ENCODE measurements at regions not wholly inside any gene's neighbourhood (a gene's known extent, or its start where the extent isn't known, plus 50 kb on each side); places are given as distances from the start of the nearest gene placed in this dataset.
"Not testable (repeated sequence)": the region's sequence is repeated elsewhere in the genome, so short reads cannot be mapped to it uniquely, and the experiment has no call there.

- peaks cover 3% of the 10 kb centered on the region for H3K4me1 Mint-ChIP-seq (ENCODE audit: low read depth)
- no peaks in the 10 kb centered on the region for H3K36me3 Mint-ChIP-seq (ENCODE audit: insufficient read depth)
- peaks cover 13% of the 10 kb centered on the region for H3K27me3 Mint-ChIP-seq (ENCODE audit: low read depth)
- H3K9me3 Mint-ChIP-seq: no peaks in the 10 kb centered on the region
- DNase-seq (no peak), ATAC-seq (no peak)
- H3K4me3 Mint-ChIP-seq: no peak overlapping the region
These were observed 318.8 kb downstream of the PTPRU start for GRCh38 chr1:29555043-29555620.

DNA sequence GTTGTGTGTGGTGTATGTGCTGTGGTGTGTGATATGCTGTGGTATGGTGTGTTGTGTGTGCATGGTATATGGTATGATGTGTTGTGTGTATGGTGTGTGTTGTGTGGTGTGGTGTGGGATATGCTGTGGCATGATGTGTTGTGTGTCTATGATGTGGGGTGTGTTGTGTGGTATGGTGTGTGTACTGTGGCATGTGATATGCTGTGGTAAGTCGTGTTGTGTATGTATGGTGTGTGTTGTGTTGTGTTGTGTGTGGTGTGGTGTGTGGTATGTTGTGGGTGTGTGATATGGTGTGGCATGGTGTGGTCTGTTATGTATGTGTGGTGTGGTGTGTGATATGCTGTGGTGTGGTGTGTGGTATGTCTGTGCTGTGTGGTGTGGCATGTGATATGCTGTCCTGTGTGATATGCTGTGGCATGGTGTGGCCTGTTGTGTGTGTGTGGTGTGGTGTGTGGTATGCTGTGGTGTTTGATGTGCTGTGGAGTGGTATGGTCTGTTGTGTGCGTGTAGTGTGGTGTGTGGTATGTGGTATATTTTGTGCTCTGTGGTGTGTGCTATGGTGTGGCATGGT, 318.0 kb downstream of the PTPRU start:
- no peaks in the 10 kb centered on the region for H3K9me3 Mint-ChIP-seq
- DNase-seq (no peak), ATAC-seq (no peak)
- no peaks in the 10 kb centered on the region for H3K36me3 Mint-ChIP-seq (ENCODE audit: insufficient read depth)
- peaks cover 10% of the 10 kb centered on the region for H3K27me3 Mint-ChIP-seq (ENCODE audit: low read depth)
- H3K4me3 Mint-ChIP-seq: no peak overlapping the region
- H3K4me1 Mint-ChIP-seq (ENCODE audit: low read depth): peaks cover 3% of the 10 kb centered on the region

GRCh38 chr1:29551123-29551936, 315.0 kb downstream of the PTPRU start:
- H3K4me3 Mint-ChIP-seq: no peak overlapping the region
- no peaks in the 10 kb centered on the region for H3K36me3 Mint-ChIP-seq (ENCODE audit: insufficient read depth)
- ATAC-seq (no peak), DNase-seq (no peak)
- H3K27me3 Mint-ChIP-seq (ENCODE audit: low read depth): no peaks in the 10 kb centered on the region
- H3K9me3 Mint-ChIP-seq: no peaks in the 10 kb centered on the region
- peaks cover 3% of the 10 kb centered on the region for H3K4me1 Mint-ChIP-seq (ENCODE audit: low read depth)

GRCh38 chr1:29550119-29550841, 314.0 kb downstream of the PTPRU start:
- DNase-seq (no peak), ATAC-seq (no peak)
- Mint-ChIP-seq H3K36me3 (ENCODE audit: insufficient read depth) (no peaks in the 10 kb centered on the region), H3K4me1 (ENCODE audit: low read depth) (no peaks in the 10 kb centered on the region), H3K4me3 (no peak overlapping the region), H3K9me3 (no peaks in the 10 kb centered on the region), H3K27me3 (ENCODE audit: low read depth) (no peaks in the 10 kb centered on the region)

- not testable (repeated sequence) for ATAC-seq; H3K36me3 Mint-ChIP-seq (ENCODE audit: insufficient read depth); H3K4me1 Mint-ChIP-seq (ENCODE audit: low read depth); H3K9me3 Mint-ChIP-seq; H3K27me3 Mint-ChIP-seq (ENCODE audit: low read depth); DNase-seq; H3K4me3 Mint-ChIP-seq
These were observed 313.4 kb downstream of the PTPRU start for GRCh38 chr1:29549728-29550118.

- H3K36me3 Mint-ChIP-seq (ENCODE audit: insufficient read depth): no peaks in the 10 kb centered on the region
- H3K9me3 Mint-ChIP-seq: no peaks in the 10 kb centered on the region
- DNase-seq: no peak
- no peaks in the 10 kb centered on the region for H3K4me1 Mint-ChIP-seq (ENCODE audit: low read depth)
- no peaks in the 10 kb centered on the region for H3K27me3 Mint-ChIP-seq (ENCODE audit: low read depth)
- no peak for ATAC-seq
- H3K4me3 Mint-ChIP-seq: no peak overlapping the region
These were observed 312.7 kb downstream of the PTPRU start for GRCh38 chr1:29549001-29549400.

DNA sequence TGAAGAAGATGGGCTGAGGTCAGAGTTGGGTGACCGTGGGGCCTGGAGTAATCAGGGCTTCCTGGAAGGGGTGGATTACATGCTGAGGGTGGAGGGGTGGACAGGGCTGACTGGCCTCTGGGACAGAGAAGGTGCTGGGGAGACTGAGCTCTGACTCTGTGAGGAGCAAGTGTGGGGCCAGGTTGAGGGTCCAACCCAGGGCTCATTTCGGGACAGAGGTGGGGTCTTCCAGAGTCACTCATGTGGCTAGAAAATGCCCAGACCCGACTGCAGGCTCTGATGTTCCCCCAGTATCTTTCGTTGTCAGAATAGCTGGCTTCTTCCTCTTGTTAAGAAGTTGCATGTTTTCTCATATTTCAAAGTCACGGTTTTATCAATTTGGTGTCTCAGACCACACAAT, 311.8 kb downstream of the PTPRU start:
- Mint-ChIP-seq H3K27me3 (ENCODE audit: low read depth) (no peaks in the 10 kb centered on the region), H3K4me1 (ENCODE audit: low read depth) (no peaks in the 10 kb centered on the region), H3K9me3 (no peaks in the 10 kb centered on the region), H3K4me3 (no peak overlapping the region), H3K36me3 (ENCODE audit: insufficient read depth) (no peaks in the 10 kb centered on the region)
- ATAC-seq: no peak
- DNase-seq: no peak

DNA sequence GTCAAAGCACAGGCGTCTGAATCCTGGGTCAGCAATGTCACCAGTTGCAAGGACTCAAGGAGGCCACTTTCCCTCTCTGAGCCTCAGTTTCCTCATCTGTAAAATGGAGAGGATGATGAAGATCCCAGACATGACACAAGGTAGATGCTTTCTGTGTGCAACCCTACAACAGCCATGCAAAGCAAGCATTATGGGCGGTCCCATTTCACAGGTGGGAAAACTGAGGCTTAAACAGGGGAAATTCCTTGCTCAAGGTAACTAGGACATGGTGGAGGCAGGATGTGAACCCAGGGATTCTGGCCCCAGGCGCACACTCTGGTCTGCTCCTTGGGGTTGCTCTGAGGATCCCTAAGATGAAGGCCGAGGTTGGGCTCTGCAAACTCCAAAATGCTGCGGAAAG, 311.0 kb downstream of the PTPRU start:
- H3K27me3 Mint-ChIP-seq (ENCODE audit: low read depth): no peaks in the 10 kb centered on the region
- no peaks in the 10 kb centered on the region for H3K9me3 Mint-ChIP-seq
- ATAC-seq (no peak), DNase-seq (no peak)
- no peaks in the 10 kb centered on the region for H3K4me1 Mint-ChIP-seq (ENCODE audit: low read depth)
- no peaks in the 10 kb centered on the region for H3K36me3 Mint-ChIP-seq (ENCODE audit: insufficient read depth)
- H3K4me3 Mint-ChIP-seq: no peak overlapping the region

DNA sequence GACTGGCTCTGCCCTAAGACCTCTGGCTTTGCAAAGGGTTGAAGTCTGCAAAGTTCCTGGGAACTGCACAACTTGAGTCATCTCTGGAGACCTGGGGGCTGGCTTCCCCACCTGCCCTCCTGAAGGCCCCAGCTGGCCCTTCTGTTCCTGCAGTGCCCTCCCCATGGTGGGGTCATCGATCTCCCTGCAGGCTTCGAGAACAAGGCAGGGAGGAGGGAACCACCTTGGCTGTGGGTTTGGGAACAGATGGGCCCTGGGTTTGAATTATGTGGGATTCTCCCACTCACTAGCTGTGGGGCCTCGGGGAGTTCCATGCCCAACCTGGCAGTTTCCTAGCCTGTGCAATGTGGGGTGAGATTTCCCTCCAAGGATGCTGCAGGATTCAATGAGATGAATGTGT, 310.2 kb downstream of the PTPRU start:
- Mint-ChIP-seq H3K36me3 (ENCODE audit: insufficient read depth) (no peaks in the 10 kb centered on the region), H3K9me3 (no peaks in the 10 kb centered on the region), H3K27me3 (ENCODE audit: low read depth) (no peaks in the 10 kb centered on the region), H3K4me1 (ENCODE audit: low read depth) (no peaks in the 10 kb centered on the region), H3K4me3 (no peak overlapping the region)
- ATAC-seq (no peak), DNase-seq (no peak)

DNA sequence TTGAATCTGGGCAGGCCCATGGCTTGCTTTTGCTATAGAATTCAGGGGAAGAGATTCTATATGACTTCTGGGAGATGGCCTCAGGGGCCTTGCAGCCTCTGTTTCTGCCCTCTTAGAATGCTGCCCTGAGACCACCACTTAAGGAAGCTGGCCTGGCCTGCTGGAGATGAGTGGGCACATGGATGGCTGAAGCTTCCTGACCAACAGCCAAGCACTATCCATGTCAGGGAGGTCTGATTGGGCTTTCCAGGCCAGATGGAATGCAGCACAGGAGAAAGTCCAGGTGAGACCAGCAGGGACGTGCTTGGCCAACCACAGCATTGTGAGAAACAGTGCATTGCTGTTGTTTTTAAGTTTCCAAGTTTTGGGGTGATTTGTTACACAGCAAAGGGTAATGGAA, 308.1 kb downstream of the PTPRU start:
- Mint-ChIP-seq H3K27me3 (ENCODE audit: low read depth) (no peaks in the 10 kb centered on the region), H3K4me1 (ENCODE audit: low read depth) (no peaks in the 10 kb centered on the region), H3K4me3 (no peak overlapping the region), H3K9me3 (no peaks in the 10 kb centered on the region), H3K36me3 (ENCODE audit: insufficient read depth) (no peaks in the 10 kb centered on the region)
- ATAC-seq (no peak), DNase-seq (no peak)

- no peaks in the 10 kb centered on the region for H3K36me3 Mint-ChIP-seq (ENCODE audit: insufficient read depth)
- H3K4me3 Mint-ChIP-seq: no peak overlapping the region
- H3K9me3 Mint-ChIP-seq: no peaks in the 10 kb centered on the region
- DNase-seq (no peak), ATAC-seq (no peak)
- H3K27me3 Mint-ChIP-seq (ENCODE audit: low read depth): peaks cover 2% of the 10 kb centered on the region
- no peaks in the 10 kb centered on the region for H3K4me1 Mint-ChIP-seq (ENCODE audit: low read depth)
These were observed 307.3 kb downstream of the PTPRU start for GRCh38 chr1:29543586-29543985.

GRCh38 chr1:29542548-29542947, 306.2 kb downstream of the PTPRU start:
- DNase-seq: no peak
- Mint-ChIP-seq H3K27me3 (ENCODE audit: low read depth) (peaks cover 2% of the 10 kb centered on the region), H3K4me1 (ENCODE audit: low read depth) (no peaks in the 10 kb centered on the region)

DNA sequence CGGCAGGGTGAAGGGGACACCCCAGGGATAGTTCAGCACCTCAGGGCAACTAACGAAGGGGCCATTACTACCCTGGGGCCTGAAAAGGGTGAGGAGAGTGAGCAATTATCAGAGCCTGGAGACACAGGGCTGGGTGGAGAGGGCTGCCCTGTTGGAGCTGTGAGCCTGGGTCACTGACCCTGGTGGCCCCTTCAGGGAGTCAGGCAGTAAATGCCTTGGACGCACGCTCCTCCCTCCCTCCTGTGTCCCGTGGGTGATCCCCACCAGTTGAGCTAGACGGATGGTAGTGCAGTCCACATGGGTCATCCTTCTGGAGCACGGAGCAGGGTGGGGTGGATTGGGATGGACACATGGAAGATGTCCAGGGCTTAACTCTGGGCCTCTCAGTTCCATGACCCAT, 305.3 kb downstream of the PTPRU start:
- peaks cover 2% of the 10 kb centered on the region for H3K27me3 Mint-ChIP-seq (ENCODE audit: low read depth)
- ATAC-seq (no peak), DNase-seq (no peak)
- H3K4me1 Mint-ChIP-seq (ENCODE audit: low read depth): no peaks in the 10 kb centered on the region
- no peaks in the 10 kb centered on the region for H3K9me3 Mint-ChIP-seq
- H3K36me3 Mint-ChIP-seq (ENCODE audit: insufficient read depth): no peaks in the 10 kb centered on the region
- no peak overlapping the region for H3K4me3 Mint-ChIP-seq

More at GRCh38 chr1:29542548-29542947, 306.2 kb downstream of the PTPRU start:
- Mint-ChIP-seq H3K4me3 (no peak overlapping the region), H3K9me3 (no peaks in the 10 kb centered on the region), H3K36me3 (ENCODE audit: insufficient read depth) (no peaks in the 10 kb centered on the region)
- ATAC-seq: no peak

DNA sequence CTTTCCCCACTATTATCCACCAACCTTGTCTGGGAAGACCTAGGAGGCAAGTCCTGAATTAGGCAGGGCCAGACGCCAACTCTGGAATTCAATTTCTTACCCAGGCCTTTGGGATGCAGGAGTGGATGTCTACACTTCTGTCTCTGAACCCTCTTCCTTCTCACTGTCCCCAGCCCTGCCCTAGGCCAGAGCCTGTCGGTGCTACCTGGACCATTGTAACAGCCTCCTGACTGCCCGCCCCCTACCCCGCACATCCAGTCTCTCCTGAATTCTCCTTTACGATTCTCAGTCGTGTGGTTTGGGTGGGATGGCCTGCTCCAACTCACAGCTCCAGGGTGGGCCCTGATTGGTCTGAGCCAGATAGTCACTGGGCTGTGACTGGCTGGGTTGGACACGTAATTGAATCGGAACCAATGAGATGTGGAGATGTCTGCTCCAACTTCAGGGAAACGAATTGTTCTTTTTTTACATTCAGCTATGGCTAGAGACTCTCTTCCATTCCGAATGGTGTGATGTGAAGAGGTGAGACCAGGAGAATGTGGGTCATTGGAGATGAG, 304.6 kb downstream of the PTPRU start:
- no peak overlapping the region for H3K4me3 Mint-ChIP-seq
- DNase-seq: no peak
- H3K27me3 Mint-ChIP-seq (ENCODE audit: low read depth): peaks cover 2% of the 10 kb centered on the region
- H3K36me3 Mint-ChIP-seq (ENCODE audit: insufficient read depth): no peaks in the 10 kb centered on the region
- no peaks in the 10 kb centered on the region for H3K4me1 Mint-ChIP-seq (ENCODE audit: low read depth)
- no peak for ATAC-seq
- H3K9me3 Mint-ChIP-seq: no peaks in the 10 kb centered on the region

Data from activated T-cell treated with anti-CD3 and anti-CD28 coated beads, Interleukin-2, amount 50 U/mL, for 4 hours (primary cell).